CD4-positive, alpha-beta T cell treated with Interleukin-1 beta for 1 hour (primary cell): ENCODE measurements at regions not wholly inside any gene's neighbourhood (a gene's known extent, or its start where the extent isn't known, plus 50 kb on each side); places are given as distances from the start of the nearest gene placed in this dataset.
"Not testable (repeated sequence)": the region's sequence is repeated elsewhere in the genome, so short reads cannot be mapped to it uniquely, and the experiment has no call there.

Experiments
- DNase-seq, 2 donors: peaks; one replicate each; pipeline ENCODE4 v3.0.0-alpha.2; 2020 to 2022

- no peak for DNase-seq
Measured at GRCh38 chrX:121307449-121307848, 260.0 kb downstream of the GLUD2 start.

GRCh38 chrX:121308276-121308805, 260.9 kb downstream of the GLUD2 start:
- DNase-seq = no peak

- DNase-seq = no peak
Measured at GRCh38 chrX:121310820-121311219, 263.4 kb downstream of the GLUD2 start.

- DNase-seq = no peak
Measured at GRCh38 chrX:121320441-121320840, 273.0 kb downstream of the GLUD2 start.

- DNase-seq = no peak
Measured at GRCh38 chrX:121322159-121322558, 274.7 kb downstream of the GLUD2 start.

GRCh38 chrX:121323337-121323736, 275.9 kb downstream of the GLUD2 start:
- DNase-seq = no peak

GRCh38 chrX:121333942-121334341, 286.5 kb downstream of the GLUD2 start:
- DNase-seq = no peak

- no peak for DNase-seq
Measured at GRCh38 chrX:121336831-121337421, 289.5 kb downstream of the GLUD2 start.

GRCh38 chrX:121337816-121338215, 290.4 kb downstream of the GLUD2 start:
- DNase-seq = no peak

- no peak for DNase-seq
Measured at GRCh38 chrX:121349263-121349662, 301.9 kb downstream of the GLUD2 start.

- no peak for DNase-seq
Measured at GRCh38 chrX:121356139-121356849, 308.9 kb downstream of the GLUD2 start.

GRCh38 chrX:121356850-121357171, 309.4 kb downstream of the GLUD2 start:
- no peak for DNase-seq

- DNase-seq = no peak
Measured at GRCh38 chrX:121360280-121360679, 312.9 kb downstream of the GLUD2 start.

- no peak for DNase-seq
Measured at GRCh38 chrX:121365572-121366161, 318.3 kb downstream of the GLUD2 start.

- DNase-seq = no peak
Measured at GRCh38 chrX:121374471-121374870, 327.1 kb downstream of the GLUD2 start.

GRCh38 chrX:121381915-121382314, 334.5 kb downstream of the GLUD2 start:
- DNase-seq = not testable (repeated sequence)

- DNase-seq = no peak
Measured at GRCh38 chrX:121389976-121390714, 342.7 kb downstream of the GLUD2 start.

GRCh38 chrX:121405826-121406225, 358.4 kb downstream of the GLUD2 start:
- no peak for DNase-seq

GRCh38 chrX:121407627-121408026, 360.2 kb downstream of the GLUD2 start:
- DNase-seq = no peak

- DNase-seq = not testable (repeated sequence)
Measured at GRCh38 chrX:121431514-121431913, 384.1 kb downstream of the GLUD2 start.

GRCh38 chrX:121433289-121433688, 385.9 kb downstream of the GLUD2 start:
- DNase-seq = no peak

- not testable (repeated sequence) for DNase-seq
Measured at GRCh38 chrX:121437666-121438065, 390.3 kb downstream of the GLUD2 start.

- no peak for DNase-seq
Measured at GRCh38 chrX:121455890-121456289, 408.5 kb downstream of the GLUD2 start.

GRCh38 chrX:121456315-121456714, 408.9 kb downstream of the GLUD2 start:
- DNase-seq = no peak
